Astrocyte of the cerebellum (primary cell): ENCODE measurements at regions not wholly inside any gene's neighbourhood (a gene's known extent, or its start where the extent isn't known, plus 50 kb on each side); places are given as distances from the start of the nearest gene placed in this dataset.
"Not testable (repeated sequence)": the region's sequence is repeated elsewhere in the genome, so short reads cannot be mapped to it uniquely, and the experiment has no call there.

ENCODE experiments used
- DNase-seq: peaks from one replicate; pipeline ENCODE4 v3.0.0-alpha.2; 2011; ENCODE audit warnings: low read depth
- H3K4me3 ChIP-seq: 2 replicates; pipeline ENCODE4 v1.5.1; 2011; ENCODE audit warnings: mild to moderate bottlenecking, low read depth, low read length, moderate library complexity
- CTCF ChIP-seq: IDR thresholded peaks from 2 replicates; pipeline ENCODE4 v1.5.1; 2012; ENCODE audit warnings: low read length, low read depth, moderate library complexity, mild to moderate bottlenecking; ENCODE audit errors: missing control alignments
- in situ Hi-C: cut with HindIII; loops from 2 replicates; pipeline ENCODE4 v1.10.0; 2017; ENCODE audit warnings: low sequenced_read_pairs

GRCh38 chr7:142482891-142483658 is 225.2 kb upstream of the PRSS58 start:
- no peak overlapping the region for H3K4me3 ChIP-seq
- in situ Hi-C loops, result no loop called here
- TF ChIP-seq CTCF, result peak; percentile 99
- DNase-seq, result no peak

GRCh38 chr7:142481548-142481947 is 223.7 kb upstream of the PRSS58 start:
- no peak for DNase-seq
- in situ Hi-C loops, result no loop called here
- H3K4me3 ChIP-seq, result no peak overlapping the region
- TF ChIP-seq CTCF, result peak; percentile 57

DNA sequence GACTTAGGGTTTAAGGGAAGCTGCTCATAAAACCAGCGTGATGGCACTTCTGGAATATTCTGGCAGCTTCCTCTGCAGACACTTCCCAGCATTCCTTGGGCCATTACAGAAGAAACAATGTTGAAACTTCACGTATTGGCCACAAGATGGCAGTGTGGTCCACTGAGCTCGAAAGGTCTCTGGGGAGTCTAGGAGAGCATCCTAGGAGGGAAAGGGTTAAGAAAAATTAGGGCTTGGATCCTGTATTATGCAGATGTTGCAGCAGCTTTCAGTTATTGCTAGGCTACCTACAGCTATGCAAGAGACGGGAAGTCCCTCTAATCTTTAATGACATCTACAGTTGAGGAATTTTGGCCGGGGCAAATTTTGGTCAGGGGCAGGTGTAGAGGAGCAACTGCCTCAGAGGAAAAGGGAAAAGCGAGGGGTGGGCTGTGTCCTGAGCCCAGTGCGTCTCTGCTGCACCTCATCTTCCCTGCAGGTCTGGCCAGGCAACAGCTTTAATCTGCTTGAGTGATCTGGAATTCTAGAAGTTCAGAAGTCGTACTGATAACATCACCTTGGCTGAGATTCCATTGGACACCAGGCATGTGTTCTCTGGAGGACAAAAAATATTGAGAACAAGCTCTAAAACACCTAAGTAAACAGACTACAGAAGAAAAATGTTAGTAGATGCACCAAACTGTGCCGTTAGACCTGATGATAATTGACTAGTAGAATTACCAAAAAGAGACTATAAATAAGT is 220.8 kb upstream of the PRSS58 start:
- in situ Hi-C loops, result no loop called here
- peak; percentile 76 for TF ChIP-seq CTCF
- H3K4me3 ChIP-seq, result no peak overlapping the region
- no peak for DNase-seq

DNA sequence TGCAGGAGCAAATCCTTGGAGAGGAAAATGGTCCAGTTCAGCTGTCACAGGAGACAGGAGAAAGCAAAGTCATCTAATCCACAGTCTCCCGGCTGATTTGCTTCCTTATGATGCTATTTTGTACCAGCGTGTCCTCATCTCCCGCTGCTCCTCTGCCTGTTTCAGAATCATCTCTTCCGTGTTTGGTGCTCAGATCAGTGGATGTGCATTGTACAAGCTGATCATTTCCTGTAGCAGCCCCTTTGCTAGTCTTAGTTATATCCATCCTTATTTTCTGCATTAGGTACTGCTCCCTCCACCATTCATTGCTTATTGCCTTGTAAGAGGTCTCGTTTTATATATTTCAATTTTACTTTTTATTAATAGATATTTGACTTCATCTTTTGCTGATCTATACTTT is 219.9 kb upstream of the PRSS58 start:
- in situ Hi-C loops, DNase-seq, H3K4me3 ChIP-seq: not testable (repeated sequence)

GRCh38 chr7:142477079-142477651 is 219.3 kb upstream of the PRSS58 start:
- H3K4me3 ChIP-seq, result no peak overlapping the region
- DNase-seq, result peak; percentile 58
- in situ Hi-C loops, result no loop called here
- no peak for TF ChIP-seq CTCF

GRCh38 chr7:142476077-142476476 is 218.2 kb upstream of the PRSS58 start:
- in situ Hi-C loops, result no loop called here
- DNase-seq, result no peak
- no peak overlapping the region for H3K4me3 ChIP-seq
- TF ChIP-seq CTCF, result no peak

DNA sequence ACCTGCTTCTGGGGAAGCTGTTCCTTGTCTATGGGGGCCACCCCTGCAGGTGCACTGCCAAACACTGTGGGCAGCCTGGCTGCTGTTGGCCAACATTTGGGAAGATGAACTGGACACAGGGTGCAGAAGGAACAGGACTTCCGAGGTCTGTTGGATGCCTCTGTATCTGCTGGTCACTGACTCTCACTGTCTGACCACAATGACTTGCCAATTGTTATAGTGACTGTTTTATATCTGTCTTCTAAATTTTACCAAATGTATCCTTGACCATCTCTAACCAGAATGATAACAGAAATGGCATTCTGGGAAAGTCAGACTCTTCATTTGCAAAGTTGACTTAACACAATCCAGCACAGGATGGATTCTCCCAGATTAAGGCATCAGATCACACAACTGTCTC is 214.0 kb upstream of the PRSS58 start:
- no peak for TF ChIP-seq CTCF
- in situ Hi-C loops, result no loop called here
- no peak overlapping the region for H3K4me3 ChIP-seq
- no peak for DNase-seq
